ENCODE measurements at regions not wholly inside any gene's neighbourhood (a gene's known extent, or its start where the extent isn't known, plus 50 kb on each side); places are given as distances from the start of the nearest gene placed in this dataset.

GRCh38 chr4:96523611-96524010 lies 683.7 kb downstream of the PDHA2 start:
- no peaks in the 10 kb centered on the region for H3K36me3 ChIP-seq
- DNase-seq (no peak), ATAC-seq (no peak)
- TF ChIP-seq POLR2A (IDR thresholded peaks at IDR 0.05) = no peak
- intact Hi-C loops (cut with DNase I; ENCODE audit: low total_unique reads) (no loop called here), in situ Hi-C loops (cut with MboI; ENCODE audit: low sequenced_read_pairs in 4 of 4) (no loop called here)
- no peaks in the 10 kb centered on the region for H3K4me1 ChIP-seq
- no peak overlapping the region for H3K4me3 ChIP-seq
- H3K9me3 ChIP-seq = no peaks in the 10 kb centered on the region
- H3K27ac ChIP-seq = no peak overlapping the region
- H3K27me3 ChIP-seq = no peaks in the 10 kb centered on the region

- DNase-seq (no peak), ATAC-seq (no peak)
- H3K4me1 ChIP-seq = no peaks in the 10 kb centered on the region
- H3K27ac ChIP-seq = no peak overlapping the region
- in situ Hi-C loops (cut with MboI; ENCODE audit: low sequenced_read_pairs in 4 of 4) (no loop called here), intact Hi-C loops (cut with DNase I; ENCODE audit: low total_unique reads) (no loop called here)
- no peaks in the 10 kb centered on the region for H3K9me3 ChIP-seq
- H3K36me3 ChIP-seq = no peaks in the 10 kb centered on the region
- TF ChIP-seq POLR2A (IDR thresholded peaks at IDR 0.05) (no peak), CTCF (IDR thresholded peaks at IDR 0.05 in 4 of 5, conservative IDR thresholded peaks at IDR 0.05 in 1 of 5) (no peak)
- no peak overlapping the region for H3K4me3 ChIP-seq
- H3K27me3 ChIP-seq = no peaks in the 10 kb centered on the region
Observed at GRCh38 chr4:96524311-96524875, 684.5 kb downstream of the PDHA2 start.

- DNase-seq (no peak), ATAC-seq (no peak)
- H3K9me3 ChIP-seq = no peaks in the 10 kb centered on the region
- no peaks in the 10 kb centered on the region for H3K27me3 ChIP-seq
- no peaks in the 10 kb centered on the region for H3K4me1 ChIP-seq
- intact Hi-C loops (cut with DNase I; ENCODE audit: low total_unique reads) (no loop called here), in situ Hi-C loops (cut with MboI; ENCODE audit: low sequenced_read_pairs in 4 of 4) (no loop called here)
- H3K4me3 ChIP-seq = no peak overlapping the region
- no peak overlapping the region for H3K27ac ChIP-seq
- TF ChIP-seq CTCF (IDR thresholded peaks at IDR 0.05 in 4 of 5, conservative IDR thresholded peaks at IDR 0.05 in 1 of 5) = no peak
- TF ChIP-seq POLR2A (IDR thresholded peaks at IDR 0.05) = no peak
- H3K36me3 ChIP-seq = no peaks in the 10 kb centered on the region
Observed at GRCh38 chr4:96525898-96526297, 686.0 kb downstream of the PDHA2 start.

- ATAC-seq (no peak), DNase-seq (no peak)
- no peaks in the 10 kb centered on the region for H3K27me3 ChIP-seq
- no peaks in the 10 kb centered on the region for H3K36me3 ChIP-seq
- no peaks in the 10 kb centered on the region for H3K4me1 ChIP-seq
- H3K27ac ChIP-seq = no peak overlapping the region
- intact Hi-C loops (cut with DNase I; ENCODE audit: low total_unique reads) = no loop called here
- TF ChIP-seq CTCF (IDR thresholded peaks at IDR 0.05 in 4 of 5, conservative IDR thresholded peaks at IDR 0.05 in 1 of 5) (no peak), POLR2A (IDR thresholded peaks at IDR 0.05) (no peak)
- H3K4me3 ChIP-seq = no peak overlapping the region
- in situ Hi-C loops (cut with MboI; ENCODE audit: low sequenced_read_pairs in 4 of 4) = no loop called here
- no peaks in the 10 kb centered on the region for H3K9me3 ChIP-seq
Observed at GRCh38 chr4:96526625-96527024, 686.7 kb downstream of the PDHA2 start.

- DNase-seq (no peak), ATAC-seq (no peak)
- intact Hi-C loops (cut with DNase I; ENCODE audit: low total_unique reads) (no loop called here), in situ Hi-C loops (cut with MboI; ENCODE audit: low sequenced_read_pairs in 4 of 4) (no loop called here)
- H3K9me3 ChIP-seq = no peaks in the 10 kb centered on the region
- TF ChIP-seq POLR2A (IDR thresholded peaks at IDR 0.05) (no peak), CTCF (IDR thresholded peaks at IDR 0.05 in 4 of 5, conservative IDR thresholded peaks at IDR 0.05 in 1 of 5) (no peak)
- H3K27me3 ChIP-seq = no peaks in the 10 kb centered on the region
- no peak overlapping the region for H3K4me3 ChIP-seq
- H3K36me3 ChIP-seq = no peaks in the 10 kb centered on the region
- no peaks in the 10 kb centered on the region for H3K4me1 ChIP-seq
- H3K27ac ChIP-seq = no peak overlapping the region
Observed at GRCh38 chr4:96531836-96532235, 691.9 kb downstream of the PDHA2 start.
